ENCODE measurements at regions not wholly inside any gene's neighbourhood (a gene's known extent, or its start where the extent isn't known, plus 50 kb on each side); places are given as distances from the start of the nearest gene placed in this dataset.

DNA sequence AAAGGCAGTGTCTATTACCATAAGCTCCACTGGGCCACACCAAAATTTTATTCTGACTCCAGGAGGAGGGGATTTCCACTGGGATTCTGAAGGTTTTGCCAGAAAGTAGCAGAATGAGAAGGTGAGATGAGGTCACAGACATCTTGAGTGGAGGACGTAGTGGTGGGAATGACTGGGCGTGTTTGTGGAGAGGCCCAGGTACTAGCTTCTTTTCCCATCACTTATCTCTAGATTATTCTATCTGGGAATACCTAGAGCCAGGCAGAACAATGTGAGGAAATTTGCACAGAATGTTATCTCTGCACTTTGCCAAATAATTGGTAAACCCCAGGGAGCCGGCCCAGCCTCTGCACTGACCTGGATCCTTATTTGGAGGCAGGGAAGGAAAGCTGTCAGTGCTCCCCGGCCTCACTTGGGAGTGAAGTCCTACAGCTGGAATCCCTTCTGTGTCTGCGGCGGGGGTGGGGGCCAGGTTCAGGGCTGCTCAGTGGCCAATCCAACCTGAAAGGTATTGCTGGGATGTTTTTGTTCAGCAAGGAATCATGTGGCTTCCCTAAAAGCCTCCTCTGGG is 129.4 kb downstream of the C12orf75 start:
- no peak for DNase-seq (ENCODE audit: extremely low spot score)
- Histone ChIP-seq H3K4me3 (no peak overlapping the region), H3K4me1 (peaks cover 0 to 8% (median 2%) of the 10 kb centered on the region in 4 donors), H3K27ac (replicated peaks in 1 of 4) (peak overlapping the region in 1 of 4 donors; percentile 7), H3K36me3 (no peaks in the 10 kb centered on the region), H3K9me3 (peaks cover 0 to 9% (median 4%) of the 10 kb centered on the region in 4 donors), H3K27me3 (no peaks in the 10 kb centered on the region)
- intact Hi-C loops (cut with DNase I): no loop called here
- 48% methylated on average over 6 of the region's 6 CpGs for WGBS
- TF ChIP-seq, protein P1, sequence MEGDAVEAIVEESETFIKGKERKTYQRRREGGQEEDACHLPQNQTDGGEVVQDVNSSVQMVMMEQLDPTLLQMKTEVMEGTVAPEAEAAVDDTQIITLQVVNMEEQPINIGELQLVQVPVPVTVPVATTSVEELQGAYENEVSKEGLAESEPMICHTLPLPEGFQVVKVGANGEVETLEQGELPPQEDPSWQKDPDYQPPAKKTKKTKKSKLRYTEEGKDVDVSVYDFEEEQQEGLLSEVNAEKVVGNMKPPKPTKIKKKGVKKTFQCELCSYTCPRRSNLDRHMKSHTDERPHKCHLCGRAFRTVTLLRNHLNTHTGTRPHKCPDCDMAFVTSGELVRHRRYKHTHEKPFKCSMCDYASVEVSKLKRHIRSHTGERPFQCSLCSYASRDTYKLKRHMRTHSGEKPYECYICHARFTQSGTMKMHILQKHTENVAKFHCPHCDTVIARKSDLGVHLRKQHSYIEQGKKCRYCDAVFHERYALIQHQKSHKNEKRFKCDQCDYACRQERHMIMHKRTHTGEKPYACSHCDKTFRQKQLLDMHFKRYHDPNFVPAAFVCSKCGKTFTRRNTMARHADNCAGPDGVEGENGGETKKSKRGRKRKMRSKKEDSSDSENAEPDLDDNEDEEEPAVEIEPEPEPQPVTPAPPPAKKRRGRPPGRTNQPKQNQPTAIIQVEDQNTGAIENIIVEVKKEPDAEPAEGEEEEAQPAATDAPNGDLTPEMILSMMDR (IDR thresholded peaks at IDR 0.05): no peak
- no peak for TF ChIP-seq EP300 (IDR thresholded peaks at IDR 0.05)
- TF ChIP-seq POLR2AphosphoS5 (IDR thresholded peaks at IDR 0.05): peak in 1 of 2 donors; percentile 10
- no peak for TF ChIP-seq POLR2A (IDR thresholded peaks at IDR 0.05; ENCODE audit: low read depth)

DNA sequence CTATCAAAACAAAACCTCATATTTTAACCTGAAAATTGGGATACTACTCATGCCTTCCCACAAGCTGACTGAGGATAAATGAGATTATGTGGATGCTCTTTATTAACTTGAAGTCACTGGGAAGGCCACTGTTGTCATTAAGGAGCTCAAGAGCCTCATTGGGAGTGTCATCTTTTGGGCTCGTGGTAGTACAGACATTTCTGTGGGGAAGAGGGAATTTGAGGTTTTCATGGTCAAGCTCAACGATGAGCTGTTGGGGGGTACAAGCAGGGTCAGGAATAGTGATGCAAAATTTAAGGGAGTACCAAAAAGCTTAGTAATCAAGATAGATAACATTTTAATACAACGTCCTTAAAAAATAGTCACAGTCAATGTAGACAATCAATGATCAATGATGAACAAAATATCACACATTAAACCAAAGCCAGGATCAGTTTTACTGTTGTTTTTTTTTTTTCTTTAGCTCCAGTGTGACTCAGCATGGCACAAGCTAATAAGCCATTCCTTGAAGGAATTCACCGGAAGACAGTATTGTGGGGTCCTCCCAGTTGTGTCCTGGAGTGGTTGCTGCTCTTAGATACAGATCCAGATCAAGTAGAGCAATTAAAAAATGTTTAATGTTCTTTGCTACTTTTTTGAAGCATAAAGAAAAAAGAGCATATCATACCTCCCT is 130.9 kb downstream of the C12orf75 start:
- no peaks in the 10 kb centered on the region for H3K36me3 ChIP-seq
- intact Hi-C loops (cut with DNase I): no loop called here
- DNase-seq (ENCODE audit: extremely low spot score): no peak
- H3K9me3 ChIP-seq: peaks cover 0 to 9% (median 4%) of the 10 kb centered on the region in 4 donors
- WGBS: 88% methylated on average over 4 of the region's 4 CpGs
- H3K27me3 ChIP-seq: peaks cover 0 to 7% (median 0%) of the 10 kb centered on the region in 4 donors
- H3K4me1 ChIP-seq: peaks cover 0 to 8% (median 2%) of the 10 kb centered on the region in 4 donors
- TF ChIP-seq, protein P1 (IDR thresholded peaks at IDR 0.05): no peak
- TF ChIP-seq POLR2AphosphoS5 (IDR thresholded peaks at IDR 0.05) (no peak), EP300 (IDR thresholded peaks at IDR 0.05) (no peak), POLR2A (IDR thresholded peaks at IDR 0.05; ENCODE audit: low read depth) (no peak)
- H3K4me3 ChIP-seq: no peak overlapping the region
- H3K27ac ChIP-seq (replicated peaks in 1 of 4): no peak overlapping the region

DNA sequence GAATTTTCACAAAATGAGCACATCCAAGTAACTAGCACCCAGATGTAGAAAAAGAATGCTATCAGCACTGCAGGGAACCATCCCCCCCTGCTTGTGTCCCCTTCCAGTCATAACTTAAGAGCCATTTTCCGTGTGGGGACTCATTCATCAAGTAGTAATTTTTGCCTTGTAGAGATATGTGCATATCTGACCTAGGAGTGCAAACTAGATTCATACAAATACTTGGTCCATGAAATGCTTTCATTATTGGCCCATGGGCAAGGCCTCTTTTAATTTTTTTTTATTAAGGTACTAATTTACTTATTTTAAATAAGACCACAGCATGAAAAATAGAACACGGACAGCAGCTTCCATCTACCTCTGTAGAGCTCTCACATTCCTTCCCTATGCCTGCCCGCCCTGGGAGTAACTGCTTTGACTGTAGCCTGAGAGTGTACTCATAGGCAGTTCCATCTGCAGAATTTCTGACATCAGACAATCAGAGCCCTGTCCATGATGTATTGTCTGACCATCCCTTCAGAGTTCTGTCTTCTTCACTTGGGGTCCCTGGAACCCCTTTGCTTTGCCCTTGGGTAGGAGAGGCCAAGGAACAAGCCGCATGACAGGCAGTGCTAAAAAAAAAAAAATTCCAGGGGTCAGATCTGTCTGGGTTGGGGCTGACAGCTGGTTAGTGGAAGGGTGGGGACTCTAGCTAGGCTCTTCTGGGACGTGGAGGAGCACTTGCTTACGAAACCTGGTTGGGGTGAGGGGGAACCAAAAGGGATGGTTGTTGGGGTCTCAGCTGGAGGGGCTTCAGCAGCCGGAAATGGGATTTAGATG is 131.7 kb downstream of the C12orf75 start:
- Histone ChIP-seq H3K36me3 (no peaks in the 10 kb centered on the region), H3K9me3 (peaks cover 0 to 9% (median 4%) of the 10 kb centered on the region in 4 donors), H3K27me3 (peaks cover 0 to 7% (median 0%) of the 10 kb centered on the region in 4 donors), H3K27ac (replicated peaks in 1 of 4) (no peak overlapping the region), H3K4me3 (no peak overlapping the region), H3K4me1 (peaks cover 0 to 11% (median 2%) of the 10 kb centered on the region in 4 donors)
- TF ChIP-seq, protein P1 (IDR thresholded peaks at IDR 0.05): no peak
- TF ChIP-seq POLR2AphosphoS5 (IDR thresholded peaks at IDR 0.05) (no peak), EP300 (IDR thresholded peaks at IDR 0.05) (no peak), POLR2A (IDR thresholded peaks at IDR 0.05; ENCODE audit: low read depth) (no peak)
- 84% methylated on average over 7 of the region's 7 CpGs for WGBS
- DNase-seq (ENCODE audit: extremely low spot score): no peak
- intact Hi-C loops (cut with DNase I): no loop called here

DNA sequence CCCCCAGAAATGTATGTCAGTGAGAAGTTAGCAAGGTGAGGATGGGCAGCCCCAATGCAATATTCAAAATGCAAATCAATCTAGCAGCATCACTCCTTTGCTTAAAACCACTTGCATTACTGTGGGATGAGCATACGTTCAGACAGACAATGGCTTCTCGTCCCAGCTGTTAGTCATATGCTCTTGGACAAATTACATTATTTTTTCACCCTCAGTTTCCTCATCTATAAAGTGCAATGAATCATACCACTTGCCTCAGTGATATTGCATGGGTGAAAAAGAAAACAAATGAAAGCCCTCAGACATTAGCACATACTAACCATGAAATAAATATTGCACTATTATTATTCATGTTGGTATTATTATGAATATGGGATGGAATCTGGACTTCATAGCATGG is 132.3 kb downstream of the C12orf75 start:
- Histone ChIP-seq H3K4me1 (peaks cover 0 to 17% (median 2%) of the 10 kb centered on the region in 4 donors), H3K9me3 (peaks cover 0 to 9% (median 4%) of the 10 kb centered on the region in 4 donors), H3K36me3 (no peaks in the 10 kb centered on the region), H3K4me3 (no peak overlapping the region), H3K27ac (replicated peaks in 1 of 4) (no peak overlapping the region), H3K27me3 (peaks cover 0 to 7% (median 0%) of the 10 kb centered on the region in 4 donors)
- intact Hi-C loops (cut with DNase I): no loop called here
- 86% methylated on average over 2 of the region's 2 CpGs for WGBS
- no peak for DNase-seq (ENCODE audit: extremely low spot score)
- no peak for TF ChIP-seq POLR2A (IDR thresholded peaks at IDR 0.05; ENCODE audit: low read depth)
- TF ChIP-seq EP300 (IDR thresholded peaks at IDR 0.05): no peak
- TF ChIP-seq POLR2AphosphoS5 (IDR thresholded peaks at IDR 0.05): no peak
- TF ChIP-seq, protein P1 (IDR thresholded peaks at IDR 0.05): no peak

Data from esophagus muscularis mucosa (tissue), 4 donors.